ENCODE measurements at regions not wholly inside any gene's neighbourhood (a gene's known extent, or its start where the extent isn't known, plus 50 kb on each side); places are given as distances from the start of the nearest gene placed in this dataset.
A peak's percentile ranks its signal among the peaks of the same experiment; 100 is the strongest.

DNA sequence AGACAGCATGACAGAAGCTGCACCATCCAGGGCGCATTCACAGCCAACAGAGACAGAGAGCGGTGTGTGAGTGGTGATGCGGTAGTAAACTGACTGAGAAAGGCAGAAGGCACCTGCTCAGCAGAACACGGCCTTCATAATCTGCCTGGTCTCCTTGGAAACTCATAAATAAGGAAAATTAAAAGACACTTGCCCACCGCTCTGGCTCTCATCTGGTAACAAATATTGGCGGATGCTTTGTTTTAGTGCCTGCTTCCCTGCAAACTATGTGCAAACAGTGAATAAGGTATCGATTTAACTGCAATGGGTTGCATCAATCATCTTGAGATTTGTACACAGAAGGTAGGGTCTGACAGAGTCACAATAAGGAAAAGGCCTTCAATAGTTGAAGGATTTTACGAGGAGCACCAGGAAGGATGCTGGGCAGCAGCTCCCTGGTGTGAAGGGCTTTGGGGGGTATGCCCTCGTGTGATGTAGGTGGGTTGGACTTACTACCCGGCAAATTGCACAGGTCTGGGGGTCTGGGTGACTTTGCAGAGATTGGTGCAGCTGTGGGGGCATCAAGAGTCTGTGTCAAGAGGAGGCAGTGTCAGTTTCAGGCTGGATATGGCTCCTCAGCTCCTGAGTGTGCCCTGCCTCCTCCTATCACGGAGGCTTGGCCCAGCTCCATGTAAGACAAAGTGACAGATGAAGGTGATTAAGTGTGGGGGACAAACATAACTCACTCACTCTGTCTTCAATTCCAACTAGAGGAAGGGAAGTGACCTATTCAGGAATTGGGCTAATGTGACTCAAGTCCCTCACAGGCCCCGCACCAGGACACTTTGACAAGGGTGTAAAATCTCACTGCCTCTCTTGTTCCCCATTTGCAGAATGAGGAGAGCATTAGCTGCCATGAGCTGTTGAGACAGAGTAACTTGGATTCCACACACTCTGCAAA, 166.7 kb downstream of the ICE1 start:
- Histone ChIP-seq H3K36me3 (no peaks in the 10 kb centered on the region), H3K4me1 (peaks cover 5 to 28% (median 21%) of the 10 kb centered on the region in 4 donors), H3K4me3 (no peak overlapping the region), H3K27me3 (no peaks in the 10 kb centered on the region), H3K27ac (replicated peaks in 1 of 4) (no peak overlapping the region), H3K9me3 (no peaks in the 10 kb centered on the region)
- intact Hi-C loops (cut with DNase I) = no loop called here
- TF ChIP-seq, protein P1, sequence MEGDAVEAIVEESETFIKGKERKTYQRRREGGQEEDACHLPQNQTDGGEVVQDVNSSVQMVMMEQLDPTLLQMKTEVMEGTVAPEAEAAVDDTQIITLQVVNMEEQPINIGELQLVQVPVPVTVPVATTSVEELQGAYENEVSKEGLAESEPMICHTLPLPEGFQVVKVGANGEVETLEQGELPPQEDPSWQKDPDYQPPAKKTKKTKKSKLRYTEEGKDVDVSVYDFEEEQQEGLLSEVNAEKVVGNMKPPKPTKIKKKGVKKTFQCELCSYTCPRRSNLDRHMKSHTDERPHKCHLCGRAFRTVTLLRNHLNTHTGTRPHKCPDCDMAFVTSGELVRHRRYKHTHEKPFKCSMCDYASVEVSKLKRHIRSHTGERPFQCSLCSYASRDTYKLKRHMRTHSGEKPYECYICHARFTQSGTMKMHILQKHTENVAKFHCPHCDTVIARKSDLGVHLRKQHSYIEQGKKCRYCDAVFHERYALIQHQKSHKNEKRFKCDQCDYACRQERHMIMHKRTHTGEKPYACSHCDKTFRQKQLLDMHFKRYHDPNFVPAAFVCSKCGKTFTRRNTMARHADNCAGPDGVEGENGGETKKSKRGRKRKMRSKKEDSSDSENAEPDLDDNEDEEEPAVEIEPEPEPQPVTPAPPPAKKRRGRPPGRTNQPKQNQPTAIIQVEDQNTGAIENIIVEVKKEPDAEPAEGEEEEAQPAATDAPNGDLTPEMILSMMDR (IDR thresholded peaks at IDR 0.05) = no peak
- TF ChIP-seq EP300 (IDR thresholded peaks at IDR 0.05) (no peak), POLR2A (IDR thresholded peaks at IDR 0.05; ENCODE audit: low read depth) (no peak)
- 89% methylated on average over 11 of the region's 12 CpGs for WGBS
- peak; percentile 86 for DNase-seq (ENCODE audit: extremely low spot score)

DNA sequence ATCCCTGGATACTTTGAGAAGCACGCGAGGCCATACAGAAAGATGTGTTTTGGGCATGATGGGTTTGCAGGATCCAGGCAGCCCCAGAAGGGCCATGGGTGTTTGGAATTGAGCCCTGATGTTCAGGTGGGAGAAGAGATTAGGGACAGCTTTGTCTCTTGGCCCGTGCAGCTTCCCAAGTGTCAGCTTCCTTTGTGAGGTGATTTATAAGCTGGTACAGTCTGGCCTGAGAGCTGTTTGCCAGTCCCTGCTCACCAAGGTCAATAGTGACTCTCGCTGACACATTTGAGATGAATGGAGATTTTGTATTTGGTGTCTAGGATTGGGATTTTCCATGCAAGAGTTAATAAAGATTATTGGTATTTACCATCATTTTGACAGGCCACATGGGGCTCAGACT, 165.9 kb downstream of the ICE1 start:
- WGBS = 90% methylated on average over 4 of the region's 4 CpGs
- Histone ChIP-seq H3K36me3 (no peaks in the 10 kb centered on the region), H3K9me3 (no peaks in the 10 kb centered on the region), H3K4me3 (no peak overlapping the region), H3K27ac (replicated peaks in 1 of 4) (no peak overlapping the region), H3K27me3 (no peaks in the 10 kb centered on the region), H3K4me1 (peaks cover under 1 to 29% (median 22%) of the 10 kb centered on the region in 4 donors)
- DNase-seq (ENCODE audit: extremely low spot score) = no peak
- intact Hi-C loops (cut with DNase I) = no loop called here
- TF ChIP-seq POLR2A (IDR thresholded peaks at IDR 0.05; ENCODE audit: low read depth) (no peak), EP300 (IDR thresholded peaks at IDR 0.05) (no peak), POLR2AphosphoS5 (IDR thresholded peaks at IDR 0.05) (no peak)
- TF ChIP-seq, protein P1 (IDR thresholded peaks at IDR 0.05) = no peak

DNA sequence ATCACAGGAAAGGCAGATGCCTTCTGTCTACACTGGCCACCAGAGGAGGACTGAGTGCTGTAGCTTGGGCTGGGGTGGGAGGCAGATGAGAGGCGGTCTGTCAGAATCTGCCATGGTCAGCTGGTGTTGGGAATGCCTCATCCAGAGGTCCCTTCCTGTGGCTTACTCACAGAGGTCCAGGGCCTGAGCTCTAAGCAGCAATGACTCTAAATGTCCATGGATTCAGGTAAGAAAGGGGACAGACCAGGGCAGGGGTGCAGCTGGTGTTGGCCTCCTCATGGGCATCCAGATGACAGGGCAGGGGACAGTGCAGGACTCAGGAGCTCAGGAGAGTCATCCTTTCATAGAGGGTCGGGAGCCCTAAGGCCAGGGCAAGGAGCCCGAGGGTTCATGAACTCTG, 165.0 kb downstream of the ICE1 start:
- no peak overlapping the region for H3K4me3 ChIP-seq
- 84% methylated on average over 3 of the region's 3 CpGs for WGBS
- H3K9me3 ChIP-seq = no peaks in the 10 kb centered on the region
- H3K36me3 ChIP-seq = no peaks in the 10 kb centered on the region
- H3K27ac ChIP-seq (replicated peaks in 1 of 4) = no peak overlapping the region
- TF ChIP-seq POLR2AphosphoS5 (IDR thresholded peaks at IDR 0.05) = no peak
- TF ChIP-seq, protein P1 (IDR thresholded peaks at IDR 0.05) = no peak
- TF ChIP-seq POLR2A (IDR thresholded peaks at IDR 0.05; ENCODE audit: low read depth) = no peak
- no peak for TF ChIP-seq EP300 (IDR thresholded peaks at IDR 0.05)
- intact Hi-C loops (cut with DNase I) = no loop called here
- peak; percentile 74 for DNase-seq (ENCODE audit: extremely low spot score)
- H3K27me3 ChIP-seq = no peaks in the 10 kb centered on the region
- peaks cover 0 to 29% (median 22%) of the 10 kb centered on the region in 4 donors for H3K4me1 ChIP-seq

DNA sequence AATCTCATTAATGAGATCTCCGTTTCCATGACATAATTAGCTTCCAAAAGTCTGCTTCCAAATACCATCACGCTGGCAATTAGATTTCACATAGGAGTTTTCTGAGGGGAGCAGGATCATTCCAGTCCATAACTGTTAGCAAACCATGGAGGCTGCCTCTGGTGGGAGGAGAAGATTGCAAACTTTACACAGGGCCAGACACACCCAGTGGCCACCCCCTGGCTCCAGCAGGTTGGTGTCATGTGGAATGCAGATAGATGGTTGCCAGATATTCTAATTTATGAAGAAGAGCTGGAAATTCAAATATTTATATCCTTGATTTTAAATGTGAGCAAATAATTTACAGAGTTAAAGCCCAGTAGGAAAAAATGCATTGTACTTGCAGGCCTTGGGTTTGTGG, 164.2 kb downstream of the ICE1 start:
- TF ChIP-seq POLR2A (IDR thresholded peaks at IDR 0.05; ENCODE audit: low read depth) (no peak), POLR2AphosphoS5 (IDR thresholded peaks at IDR 0.05) (no peak), EP300 (IDR thresholded peaks at IDR 0.05) (no peak)
- TF ChIP-seq, protein P1 (IDR thresholded peaks at IDR 0.05) = no peak
- Histone ChIP-seq H3K36me3 (no peaks in the 10 kb centered on the region), H3K27me3 (no peaks in the 10 kb centered on the region), H3K9me3 (no peaks in the 10 kb centered on the region), H3K4me1 (peaks cover 0 to 29% (median 22%) of the 10 kb centered on the region in 4 donors), H3K27ac (replicated peaks in 1 of 4) (no peak overlapping the region), H3K4me3 (no peak overlapping the region)
- intact Hi-C loops (cut with DNase I) = no loop called here
- 42% methylated on average over 2 of the region's 2 CpGs for WGBS
- peak; percentile 72 for DNase-seq (ENCODE audit: extremely low spot score)
